ENCODE measurements at regions not wholly inside any gene's neighbourhood (a gene's known extent, or its start where the extent isn't known, plus 50 kb on each side); places are given as distances from the start of the nearest gene placed in this dataset.

GRCh38 chr2:2771721-2772411 lies 440.8 kb upstream of the MYT1L start:
- no peak for TF ChIP-seq CTCF (IDR thresholded peaks at IDR 0.05; ENCODE audit: low read depth, low read length)
- H3K4me3 ChIP-seq (replicated peaks in 1 of 2; ENCODE audit: low read depth in 2 of 2, low read length in 2 of 2) = no peak overlapping the region
- DNase-seq (ENCODE audit: low read depth in 2 of 2) = no peak

GRCh38 chr2:2769481-2770431 lies 438.7 kb upstream of the MYT1L start:
- TF ChIP-seq CTCF (IDR thresholded peaks at IDR 0.05; ENCODE audit: low read depth, low read length) = no peak

GRCh38 chr2:2768476-2768875 lies 437.4 kb upstream of the MYT1L start:
- no peak for TF ChIP-seq CTCF (IDR thresholded peaks at IDR 0.05; ENCODE audit: low read depth, low read length)
- DNase-seq (ENCODE audit: low read depth in 2 of 2) = no peak
- H3K4me3 ChIP-seq (replicated peaks in 1 of 2; ENCODE audit: low read depth in 2 of 2, low read length in 2 of 2) = no peak overlapping the region

More at GRCh38 chr2:2769481-2770431, 438.7 kb upstream of the MYT1L start:
- DNase-seq (ENCODE audit: low read depth in 2 of 2) = no peak
- no peak overlapping the region for H3K4me3 ChIP-seq (replicated peaks in 1 of 2; ENCODE audit: low read depth in 2 of 2, low read length in 2 of 2)

GRCh38 chr2:2767837-2768236 lies 436.8 kb upstream of the MYT1L start:
- no peak for TF ChIP-seq CTCF (IDR thresholded peaks at IDR 0.05; ENCODE audit: low read depth, low read length)
- no peak overlapping the region for H3K4me3 ChIP-seq (replicated peaks in 1 of 2; ENCODE audit: low read depth in 2 of 2, low read length in 2 of 2)
- DNase-seq (ENCODE audit: low read depth in 2 of 2) = no peak

- H3K4me3 ChIP-seq (replicated peaks in 1 of 2; ENCODE audit: low read depth in 2 of 2, low read length in 2 of 2) = no peak overlapping the region
- no peak for TF ChIP-seq CTCF (IDR thresholded peaks at IDR 0.05; ENCODE audit: low read depth, low read length)
- DNase-seq (ENCODE audit: low read depth in 2 of 2) = no peak
Observed at GRCh38 chr2:2765839-2766495, 434.9 kb upstream of the MYT1L start.

- H3K4me3 ChIP-seq (replicated peaks in 1 of 2; ENCODE audit: low read depth in 2 of 2, low read length in 2 of 2) = no peak overlapping the region
- no peak for TF ChIP-seq CTCF (IDR thresholded peaks at IDR 0.05; ENCODE audit: low read depth, low read length)
- no peak for DNase-seq (ENCODE audit: low read depth in 2 of 2)
Observed at GRCh38 chr2:2765176-2765800, 434.2 kb upstream of the MYT1L start.
